ENCODE measurements at regions not wholly inside any gene's neighbourhood (a gene's known extent, or its start where the extent isn't known, plus 50 kb on each side); places are given as distances from the start of the nearest gene placed in this dataset.
"Not testable (repeated sequence)": the region's sequence is repeated elsewhere in the genome, so short reads cannot be mapped to it uniquely, and the experiment has no call there.

- no peak for DNase-seq
Measured at GRCh38 chr6:144624716-144625115, 339.6 kb downstream of the UTRN start.

- DNase-seq = no peak
Measured at GRCh38 chr6:144630857-144631256, 345.7 kb downstream of the UTRN start.

GRCh38 chr6:144632266-144632665 lies 347.1 kb downstream of the UTRN start:
- DNase-seq = no peak

GRCh38 chr6:144633886-144634285 lies 348.8 kb downstream of the UTRN start:
- DNase-seq = no peak

GRCh38 chr6:144634371-144634770 lies 349.2 kb downstream of the UTRN start:
- no peak for DNase-seq

GRCh38 chr6:144635051-144635450 lies 349.9 kb downstream of the UTRN start:
- no peak for DNase-seq

- DNase-seq = not testable (repeated sequence)
Measured at GRCh38 chr6:144636025-144636424, 350.9 kb downstream of the UTRN start.

- DNase-seq = no peak
Measured at GRCh38 chr6:144637541-144637940, 352.4 kb downstream of the UTRN start.

GRCh38 chr6:144639654-144640053 lies 354.5 kb downstream of the UTRN start:
- no peak for DNase-seq

- DNase-seq = no peak
Measured at GRCh38 chr6:144641286-144641685, 356.2 kb downstream of the UTRN start.

GRCh38 chr6:144644776-144645175 lies 359.6 kb downstream of the UTRN start:
- DNase-seq = no peak

- no peak for DNase-seq
Measured at GRCh38 chr6:144646093-144647056, 361.2 kb downstream of the UTRN start.

- no peak for DNase-seq
Measured at GRCh38 chr6:144647406-144647964, 362.4 kb downstream of the UTRN start.

GRCh38 chr6:144647971-144648651 lies 363.0 kb downstream of the UTRN start:
- no peak for DNase-seq

GRCh38 chr6:144649085-144649484 lies 363.9 kb downstream of the UTRN start:
- DNase-seq = no peak

GRCh38 chr6:144651234-144651633 lies 366.1 kb downstream of the UTRN start:
- no peak for DNase-seq

- no peak for DNase-seq
Measured at GRCh38 chr6:144652292-144652891, 367.3 kb downstream of the UTRN start.

- DNase-seq = no peak
Measured at GRCh38 chr6:144653885-144654505, 368.9 kb downstream of the UTRN start.

- DNase-seq = no peak
Measured at GRCh38 chr6:144654506-144654905, 369.4 kb downstream of the UTRN start.

- no peak for DNase-seq
Measured at GRCh38 chr6:144655376-144655775, 370.2 kb downstream of the UTRN start.

GRCh38 chr6:144657691-144658090 lies 372.6 kb downstream of the UTRN start:
- no peak for DNase-seq

GRCh38 chr6:144659202-144660182 lies 374.4 kb downstream of the UTRN start:
- no peak for DNase-seq

Measured in stimulated activated CD4-positive, alpha-beta T cell treated with anti-CD3 and anti-CD28 coated beads, Interleukin-1b, Interleukin-23, amount 100 ng/mL, for 48 hours (primary cell).